OCI-M1 (cell line): ENCODE measurements at regions not wholly inside any gene's neighbourhood (a gene's known extent, or its start where the extent isn't known, plus 50 kb on each side); places are given as distances from the start of the nearest gene placed in this dataset.

Source experiments
- DNase-seq: peaks from one replicate; lab custom pipeline; 2025; lab: John Stamatoyannopoulos, UW

DNA sequence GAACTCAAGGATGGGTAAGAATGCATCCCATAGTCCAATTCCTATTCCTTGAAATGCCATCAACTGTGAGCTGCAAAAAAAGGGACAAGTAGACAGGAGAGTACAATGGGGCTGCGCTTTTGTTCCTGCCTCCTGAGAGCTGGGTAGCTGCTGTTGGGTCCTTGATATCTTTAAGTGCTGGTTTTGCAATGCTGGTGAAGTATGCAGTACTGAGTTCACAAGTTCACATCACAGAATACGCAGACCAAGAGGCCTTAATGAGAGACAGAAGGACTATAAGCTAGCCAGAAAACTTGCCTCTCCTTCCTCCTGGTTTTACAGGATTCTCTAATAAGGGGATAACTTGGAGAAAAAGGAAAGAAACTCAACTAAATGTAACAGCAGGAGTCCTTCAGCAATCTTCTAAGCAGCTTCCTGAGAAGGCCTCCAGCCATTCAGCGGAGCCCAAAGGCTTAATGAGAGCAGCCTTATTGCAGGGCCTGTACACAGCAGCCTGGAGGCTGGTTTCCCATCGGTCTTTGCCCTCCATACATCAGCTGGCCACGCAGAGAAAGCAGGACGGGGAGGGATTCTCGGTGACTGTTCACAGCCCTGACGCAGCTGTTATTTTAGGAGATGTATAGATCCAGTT, 293.1 kb downstream of the CDCA7 start:
- DNase-seq: no peak

- DNase-seq: no peak
Measured at GRCh38 chr2:173648816-173649215, 294.1 kb downstream of the CDCA7 start.

GRCh38 chr2:173649527-173650219, 295.0 kb downstream of the CDCA7 start:
- no peak for DNase-seq

DNA sequence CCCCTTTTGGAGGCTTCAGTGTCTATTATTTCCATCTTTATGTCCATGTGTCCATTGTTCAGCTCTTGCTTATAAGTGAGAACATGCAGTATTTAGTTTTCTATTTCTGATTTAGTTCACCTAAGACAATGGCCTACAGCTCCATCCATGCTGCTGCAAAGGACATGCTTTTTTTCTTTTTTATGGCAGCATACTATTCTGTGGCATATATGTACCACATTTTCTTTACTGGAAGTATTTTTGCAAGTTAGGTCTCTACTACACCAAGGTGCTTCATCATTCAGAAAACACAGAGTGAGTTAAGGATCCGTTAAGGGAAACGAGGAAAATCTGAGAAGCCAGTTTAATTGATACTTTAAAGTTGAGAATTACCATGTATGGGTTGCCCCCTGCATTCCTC, 297.2 kb downstream of the CDCA7 start:
- DNase-seq: no peak

DNA sequence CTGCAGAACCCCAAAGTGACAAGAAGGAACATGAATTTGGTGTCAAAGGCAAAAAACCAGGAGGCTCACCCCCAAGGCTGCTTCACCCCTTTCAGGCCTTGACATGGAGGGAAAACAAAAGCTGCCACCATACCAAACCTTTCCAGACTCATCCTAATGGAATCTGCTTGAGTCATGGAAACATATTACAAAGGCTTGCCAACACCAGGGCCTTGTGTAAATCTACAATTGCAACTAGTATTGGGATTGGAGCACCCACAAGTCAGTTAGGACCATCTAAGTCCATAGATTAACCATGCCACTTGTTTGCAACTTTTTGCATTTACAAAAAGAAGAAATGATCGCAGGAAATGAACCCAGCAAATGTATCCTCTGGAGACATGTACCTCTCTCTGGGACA, 297.6 kb downstream of the CDCA7 start:
- no peak for DNase-seq

- DNase-seq: no peak
Measured at GRCh38 chr2:173652767-173653431, 298.2 kb downstream of the CDCA7 start.

DNA sequence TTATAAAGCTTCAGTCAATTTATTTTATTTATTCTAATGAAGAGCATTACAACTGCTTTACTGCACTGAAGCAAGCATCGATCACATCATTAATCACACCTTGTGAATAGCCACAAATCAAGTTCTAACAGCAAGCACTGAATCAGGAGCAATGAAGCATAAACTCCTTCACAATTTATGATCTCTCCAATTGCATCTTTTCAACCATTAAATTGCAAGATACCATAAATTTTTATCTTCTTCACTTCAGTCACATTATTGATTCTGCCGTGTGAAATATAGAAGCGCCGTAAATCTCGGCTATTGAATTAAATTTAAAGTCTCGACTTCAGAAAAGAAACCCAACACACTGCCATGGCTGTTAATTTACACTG, 298.7 kb downstream of the CDCA7 start:
- DNase-seq: no peak

DNA sequence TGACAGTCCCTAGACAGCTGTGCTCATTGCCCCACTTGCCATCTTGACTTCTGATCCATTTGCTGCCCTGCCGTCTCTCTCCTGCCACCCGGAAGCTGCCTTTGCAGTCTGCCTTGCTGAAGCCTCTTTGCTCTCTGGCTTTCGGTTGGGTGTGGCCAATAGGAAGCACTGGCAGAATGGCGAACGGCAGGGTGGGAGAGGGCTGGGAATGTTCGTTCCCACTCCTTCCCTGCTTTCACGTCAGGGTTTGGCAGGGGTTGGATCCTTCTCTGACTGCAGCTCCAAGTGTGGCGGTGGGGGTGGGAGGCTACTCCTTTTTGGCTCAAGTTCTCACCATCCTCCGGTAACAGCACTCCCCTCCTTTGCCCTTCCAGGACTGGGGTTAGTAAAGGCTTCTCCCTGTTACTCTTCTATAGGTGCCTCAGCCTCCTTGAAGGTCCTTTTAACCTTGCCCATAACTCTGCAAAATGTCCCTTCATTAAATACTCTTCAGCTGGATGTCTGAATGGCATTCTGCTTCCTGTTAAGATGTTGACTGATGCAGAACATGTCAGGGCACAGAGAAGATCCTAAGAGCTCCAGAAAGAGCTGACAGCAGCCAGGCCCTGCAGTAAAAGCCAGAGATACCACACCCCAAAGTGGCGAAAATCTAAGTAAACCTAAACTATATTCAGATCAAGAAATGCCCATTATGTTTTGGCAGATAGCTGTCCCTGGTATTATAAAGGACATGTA, 299.7 kb downstream of the CDCA7 start:
- DNase-seq: no peak

DNA sequence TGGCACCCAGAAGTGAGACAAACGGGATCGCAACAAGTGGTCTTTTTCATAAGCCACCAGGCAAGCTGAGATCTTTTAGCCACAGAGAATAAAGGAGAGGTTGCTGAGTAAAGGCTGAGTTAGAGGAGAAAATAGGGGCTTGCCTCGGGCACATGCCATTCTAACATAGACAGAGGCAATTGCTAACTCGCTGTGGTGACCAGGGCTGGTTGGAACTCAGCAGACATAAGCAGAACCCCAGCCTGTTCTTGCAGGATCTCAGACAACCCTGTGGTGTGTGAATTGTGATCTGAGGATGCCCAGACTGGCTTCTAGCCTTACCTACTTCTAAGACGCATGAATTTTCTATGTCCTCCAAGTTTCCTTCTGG, 300.2 kb downstream of the CDCA7 start:
- DNase-seq: no peak

DNA sequence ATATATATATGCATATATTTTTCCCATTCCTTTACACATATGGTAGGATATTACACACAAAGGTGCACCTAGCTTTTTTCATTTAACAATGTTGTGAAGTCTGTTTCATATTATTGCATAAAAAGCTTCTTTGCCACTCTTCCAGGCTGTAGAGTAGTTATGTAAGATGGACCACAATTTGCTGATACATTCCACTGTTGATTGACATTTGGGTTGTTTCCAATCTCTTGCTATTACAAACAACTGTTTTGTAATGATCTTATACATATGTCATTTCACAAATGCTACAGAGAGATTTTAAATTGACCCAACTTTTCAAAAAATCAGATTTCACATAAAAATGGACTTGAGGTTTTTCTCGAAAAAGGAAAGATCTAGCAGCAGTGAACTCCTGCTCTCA, 301.4 kb downstream of the CDCA7 start:
- no peak for DNase-seq

DNA sequence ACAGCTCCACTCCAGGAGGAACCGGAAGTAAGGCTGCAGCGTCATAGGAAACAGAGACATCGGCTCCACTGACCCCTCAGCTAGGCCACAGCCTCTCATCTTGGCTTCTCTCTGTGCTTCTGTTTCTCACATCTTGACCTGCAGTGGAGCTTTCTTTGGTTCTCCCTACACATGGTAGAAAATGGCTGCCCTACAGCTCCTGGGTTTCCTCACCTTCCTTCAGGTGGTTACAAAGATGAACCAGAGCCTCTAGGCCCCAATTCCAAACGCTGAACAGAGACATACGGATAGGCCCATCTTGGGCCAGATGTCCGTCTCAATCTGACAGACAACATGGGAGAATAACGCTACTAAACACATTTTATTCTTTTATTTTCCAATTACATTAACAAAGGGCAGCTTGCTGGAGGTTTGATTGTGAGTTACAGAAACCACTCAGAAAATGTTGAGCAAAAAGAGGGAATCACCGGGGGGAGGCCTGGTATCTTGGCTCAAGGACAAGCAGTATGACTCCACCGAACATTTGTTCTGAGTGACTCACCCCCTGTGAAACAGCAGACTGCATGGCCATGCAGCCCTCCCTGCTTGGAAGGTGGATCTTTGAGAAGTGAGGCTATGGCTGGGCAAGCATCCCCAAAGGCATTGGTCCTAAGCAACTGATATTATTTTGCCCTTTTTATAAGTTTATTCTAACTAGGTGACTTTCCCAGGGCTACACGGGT, 303.5 kb downstream of the CDCA7 start:
- no peak for DNase-seq

DNA sequence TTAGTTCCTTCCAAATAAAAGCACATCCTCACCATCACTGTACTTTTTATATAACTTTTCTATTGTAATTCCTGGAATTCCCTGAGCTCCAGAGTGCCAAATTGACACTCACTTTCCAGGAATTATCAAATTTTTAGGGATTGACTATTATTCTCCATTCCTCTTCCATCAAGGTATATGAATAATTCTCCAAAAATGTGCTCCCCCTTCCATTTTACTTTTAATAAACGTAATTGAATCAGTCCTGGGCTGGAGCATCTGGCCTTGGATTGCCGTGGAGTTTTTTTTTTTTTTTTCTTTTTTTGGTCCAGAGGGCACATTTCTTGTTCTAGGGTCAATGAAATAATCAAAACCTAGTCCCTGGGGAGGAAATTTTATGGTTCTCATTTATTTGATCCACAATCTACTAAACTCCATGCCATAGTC, 304.3 kb downstream of the CDCA7 start:
- DNase-seq: no peak

DNA sequence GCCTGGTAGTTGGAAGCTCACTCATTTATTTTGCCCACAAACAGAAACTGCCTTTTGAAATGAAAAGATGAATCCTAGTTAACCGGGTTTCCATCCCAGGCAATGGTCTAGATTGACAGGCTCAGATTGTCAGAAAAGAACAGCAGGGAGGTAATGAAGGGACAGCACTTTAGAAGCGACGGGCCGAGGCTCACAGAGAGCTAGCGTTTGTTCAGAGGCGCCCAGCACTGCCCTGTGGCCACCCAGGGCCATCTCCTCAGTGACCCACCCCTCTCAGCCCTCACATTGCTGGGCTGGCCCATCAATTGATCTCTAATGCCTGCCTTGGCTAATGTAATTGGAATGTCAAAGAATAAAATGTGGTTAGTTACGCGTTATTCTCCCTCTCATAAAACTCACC, 304.8 kb downstream of the CDCA7 start:
- no peak for DNase-seq

GRCh38 chr2:173661586-173661985, 303.6 kb downstream of the SP3 start:
- DNase-seq: no peak

DNA sequence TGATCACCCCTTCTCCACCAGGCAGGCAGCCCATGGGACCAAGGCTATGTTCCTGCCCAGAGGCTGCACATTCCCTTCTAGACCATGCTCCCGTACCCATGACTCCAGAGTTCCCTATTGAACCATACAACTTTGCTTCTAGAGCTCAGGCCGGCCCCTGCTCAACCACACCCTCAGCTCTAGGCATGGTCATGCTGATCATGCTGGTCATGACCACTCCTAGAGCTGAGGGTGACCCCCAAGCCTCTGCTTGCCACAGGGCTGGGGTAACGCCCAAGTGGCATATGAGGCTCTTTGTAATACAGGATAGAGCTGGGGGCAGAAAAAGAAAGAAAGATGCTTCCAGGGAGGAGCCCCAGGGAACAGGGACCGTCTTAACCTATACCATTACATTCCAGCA, 301.8 kb downstream of the SP3 start:
- no peak for DNase-seq

GRCh38 chr2:173663835-173664512, 301.2 kb downstream of the SP3 start:
- no peak for DNase-seq

DNA sequence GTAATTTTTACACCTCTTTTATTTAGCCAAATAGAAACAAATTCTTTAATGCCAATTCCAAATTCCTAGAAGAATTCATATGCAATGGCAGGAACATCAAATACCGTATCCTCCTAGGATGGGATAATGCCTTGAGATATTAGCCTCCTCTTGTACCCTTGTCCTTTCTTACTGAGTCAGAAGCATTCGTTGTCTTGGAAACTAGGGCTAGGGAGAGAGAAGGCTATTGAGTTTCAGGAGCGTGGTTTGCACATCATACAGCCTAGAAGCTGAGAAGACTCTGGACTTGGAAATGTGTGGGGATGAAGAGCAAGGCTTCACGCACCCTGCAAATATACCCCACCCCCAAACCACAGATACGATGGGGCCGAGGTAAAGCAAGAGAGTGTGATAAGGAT, 300.7 kb downstream of the SP3 start:
- no peak for DNase-seq

DNA sequence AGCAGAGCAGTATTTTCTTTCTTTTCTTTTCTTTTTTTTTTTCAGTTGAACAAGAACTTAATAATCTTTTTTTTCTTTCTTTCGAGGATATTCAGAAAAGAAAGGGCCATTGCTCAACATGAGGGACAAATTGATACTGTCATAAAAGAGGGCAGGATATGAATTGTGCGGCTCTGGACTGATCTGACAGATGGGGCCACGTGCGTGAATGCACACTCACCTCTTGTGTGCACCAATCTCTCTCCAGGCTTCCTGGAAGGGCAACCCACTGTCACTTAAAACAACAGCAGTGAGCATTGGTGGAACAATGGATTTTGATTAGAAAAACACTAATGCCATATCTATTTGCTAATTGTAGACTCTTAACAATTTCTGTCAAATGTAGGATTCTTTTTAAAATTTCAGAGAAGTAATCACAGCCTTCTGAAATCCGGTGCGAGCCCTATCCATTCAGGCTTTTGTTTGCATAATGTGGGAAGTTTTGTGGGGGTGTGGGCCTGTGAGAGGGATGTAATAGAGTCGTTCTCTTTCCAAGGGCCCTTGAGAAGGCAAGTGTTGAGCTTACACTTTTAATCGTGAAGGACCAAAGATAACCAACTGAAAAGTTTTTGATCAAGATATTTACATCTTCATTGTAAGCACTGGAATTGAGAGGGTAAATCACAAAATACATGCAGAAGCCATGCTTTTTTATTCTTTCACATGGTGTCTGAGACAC, 298.8 kb downstream of the SP3 start:
- no peak for DNase-seq

DNA sequence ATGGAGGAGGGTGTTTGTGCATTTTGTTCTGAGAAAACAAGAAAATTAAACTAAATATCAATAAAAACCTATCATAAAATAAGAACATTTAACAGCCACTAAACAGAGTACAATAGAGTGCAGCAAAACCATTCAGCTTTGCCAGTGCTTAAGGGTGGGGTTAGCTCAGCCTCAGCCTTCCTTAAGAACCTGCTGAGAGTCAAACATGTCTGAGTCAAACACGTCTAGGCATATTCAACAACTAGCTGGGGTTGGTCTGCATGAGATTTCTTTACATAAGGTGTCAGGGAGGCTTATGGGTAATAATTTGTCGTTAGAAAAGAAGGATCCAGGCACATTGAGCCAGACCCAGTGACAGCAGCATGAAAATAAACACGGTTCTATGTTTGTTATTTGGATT, 298.2 kb downstream of the SP3 start:
- DNase-seq: no peak

GRCh38 chr2:173667415-173667814, 297.8 kb downstream of the SP3 start:
- DNase-seq: no peak

- DNase-seq: no peak
Measured at GRCh38 chr2:173669271-173669853, 295.8 kb downstream of the SP3 start.
